ENCODE measurements at regions not wholly inside any gene's neighbourhood (a gene's known extent, or its start where the extent isn't known, plus 50 kb on each side); places are given as distances from the start of the nearest gene placed in this dataset.
A peak's percentile ranks its signal among the peaks of the same experiment; 100 is the strongest.
"Not testable (repeated sequence)": the region's sequence is repeated elsewhere in the genome, so short reads cannot be mapped to it uniquely, and the experiment has no call there.

DNA sequence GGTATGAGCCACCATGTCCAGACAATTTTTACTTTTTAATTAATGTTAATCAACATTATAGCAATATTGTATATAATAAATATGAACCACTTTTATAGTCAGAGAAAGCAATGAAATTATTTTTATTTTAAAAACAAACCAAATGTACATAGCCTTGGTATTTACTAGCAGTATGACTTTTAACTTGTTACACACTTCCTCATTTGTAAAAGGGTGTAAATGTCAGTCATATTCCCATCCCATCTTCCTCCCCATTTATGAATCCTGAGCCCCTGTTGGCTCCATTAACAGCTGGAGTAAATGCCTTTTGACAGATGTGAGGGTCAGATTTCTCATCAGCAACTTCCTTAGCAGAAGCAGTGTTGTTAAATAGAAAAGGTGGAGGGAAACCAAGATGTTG lies 179.6 kb upstream of the SPRY1 start:
- DNase-seq (ENCODE audit: low spot score): no peak

DNA sequence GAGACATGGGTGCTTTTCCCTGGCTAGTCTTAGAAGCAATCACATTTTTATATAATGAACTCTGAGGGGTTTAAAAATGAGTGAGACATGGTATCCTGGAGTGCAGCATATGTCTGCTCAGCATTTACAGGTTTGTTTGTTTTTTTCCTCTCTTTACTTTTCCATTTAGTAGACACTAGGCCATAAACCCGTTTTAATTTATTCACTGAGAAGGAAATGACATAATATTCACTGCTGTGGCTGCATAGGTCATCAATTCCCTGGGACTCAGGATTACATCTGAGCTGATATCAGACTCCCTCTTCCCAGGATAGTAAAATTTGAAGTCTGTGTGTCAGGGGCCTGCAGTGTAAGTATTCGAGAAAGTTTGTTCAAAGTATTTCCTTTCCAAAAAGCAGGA lies 178.9 kb upstream of the SPRY1 start:
- DNase-seq (ENCODE audit: low spot score): no peak

DNA sequence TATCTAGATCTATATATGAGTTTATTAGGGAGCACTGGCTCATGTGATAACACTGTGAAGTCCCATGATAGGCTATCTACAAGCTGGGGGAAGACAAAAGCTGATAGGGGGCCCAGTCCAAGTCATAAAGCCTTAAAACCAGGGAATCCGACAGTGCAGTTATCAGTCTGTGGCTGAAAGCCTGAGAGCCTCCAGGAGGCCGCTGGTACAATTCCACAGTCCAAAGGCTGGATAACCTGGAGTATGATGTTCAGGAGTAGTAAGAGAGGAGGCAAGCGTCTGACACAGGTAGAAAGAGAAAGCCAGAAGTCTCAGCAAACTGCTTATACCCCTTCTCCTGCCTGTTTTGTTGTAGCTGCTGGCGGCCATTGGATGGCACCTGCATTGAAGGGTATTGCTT lies 177.6 kb upstream of the SPRY1 start:
- no peak for DNase-seq (ENCODE audit: low spot score)

DNA sequence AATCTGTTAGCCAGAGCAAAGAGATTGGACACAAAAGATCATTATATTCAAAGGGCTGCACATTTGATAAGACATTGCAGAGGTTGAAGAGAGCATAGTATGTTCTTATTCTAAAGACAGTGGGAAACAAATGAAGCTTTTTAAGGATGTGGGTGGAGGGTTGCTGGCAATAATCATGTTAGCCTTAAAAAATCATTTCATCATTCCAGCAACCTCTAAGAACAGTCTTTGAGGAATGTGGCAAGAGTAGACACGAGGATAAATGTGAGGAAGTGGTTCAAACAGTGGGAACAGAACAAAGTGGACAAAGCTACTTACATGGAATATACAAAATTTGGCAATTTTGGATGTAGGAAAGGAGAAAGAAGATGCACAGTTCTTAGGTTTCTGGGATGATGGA lies 167.3 kb upstream of the SPRY1 start:
- no peak for DNase-seq (ENCODE audit: low spot score)

DNA sequence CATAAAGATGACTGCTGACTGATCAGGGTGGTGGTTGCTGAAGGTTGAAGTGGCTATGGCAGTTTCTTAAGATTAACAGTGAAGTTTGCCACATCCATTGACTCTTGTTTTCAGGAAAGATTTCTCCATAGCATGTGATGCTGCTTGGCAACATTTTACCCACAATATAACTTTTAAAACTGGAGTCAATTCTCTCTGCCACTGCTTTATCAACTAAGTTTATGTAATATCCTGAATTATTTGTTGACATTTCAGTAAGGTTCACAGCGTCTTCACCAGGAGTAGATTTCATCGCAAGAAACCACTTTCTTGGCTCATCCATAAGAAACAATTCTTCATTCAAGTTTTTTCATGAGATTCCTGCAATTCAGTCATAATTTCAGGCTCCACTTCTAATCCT lies 166.5 kb upstream of the SPRY1 start:
- no peak for DNase-seq (ENCODE audit: low spot score)

DNA sequence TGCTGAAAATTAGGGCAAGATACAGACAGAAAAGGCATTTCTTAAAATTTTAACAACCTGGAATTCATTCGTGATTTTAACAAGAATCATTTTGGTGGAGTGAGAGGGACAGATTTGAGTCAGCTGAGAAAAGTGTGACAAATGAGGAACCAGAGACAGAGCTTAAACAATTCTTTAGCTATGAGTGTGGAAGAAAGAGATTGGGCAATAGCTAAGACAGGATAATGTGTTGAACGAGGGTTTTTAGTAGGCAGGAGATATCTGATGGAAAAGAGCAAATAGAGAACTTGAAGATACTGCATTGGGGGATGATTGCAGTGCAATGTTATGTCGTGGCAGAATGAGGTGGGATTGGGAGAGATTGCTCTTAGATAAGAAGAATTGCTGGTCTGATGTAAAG lies 164.2 kb upstream of the SPRY1 start:
- no peak for DNase-seq (ENCODE audit: low spot score)

DNA sequence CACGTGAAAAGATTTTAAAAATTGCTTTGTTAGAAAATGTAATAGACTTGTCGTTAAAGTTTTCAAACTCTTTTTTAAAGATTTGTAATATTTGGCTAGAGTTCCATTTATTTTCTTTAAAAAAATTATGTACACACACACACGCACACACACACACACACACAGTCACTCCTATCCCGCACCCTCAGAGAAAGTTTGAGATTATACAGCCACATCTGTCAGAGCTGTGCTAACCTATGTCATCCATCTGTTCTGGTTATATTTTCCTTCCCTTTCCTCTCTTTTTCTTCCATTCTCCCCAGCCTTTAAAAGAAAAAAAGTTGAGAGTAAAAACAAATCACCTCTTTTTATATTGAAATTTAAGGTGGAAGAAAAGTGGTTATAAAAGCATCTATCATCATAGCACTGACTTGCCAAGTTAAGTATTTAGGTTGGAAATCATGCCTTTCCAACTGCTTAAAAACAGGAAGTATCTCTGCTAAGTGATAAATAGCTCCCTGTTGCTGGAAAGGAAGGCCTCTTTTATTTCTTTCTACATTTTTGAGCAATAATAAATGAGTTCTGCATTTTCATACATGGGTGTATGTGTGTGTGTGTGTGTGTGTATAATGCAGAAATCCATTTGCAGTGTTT lies 163.3 kb upstream of the SPRY1 start:
- no peak for DNase-seq (ENCODE audit: low spot score)

DNA sequence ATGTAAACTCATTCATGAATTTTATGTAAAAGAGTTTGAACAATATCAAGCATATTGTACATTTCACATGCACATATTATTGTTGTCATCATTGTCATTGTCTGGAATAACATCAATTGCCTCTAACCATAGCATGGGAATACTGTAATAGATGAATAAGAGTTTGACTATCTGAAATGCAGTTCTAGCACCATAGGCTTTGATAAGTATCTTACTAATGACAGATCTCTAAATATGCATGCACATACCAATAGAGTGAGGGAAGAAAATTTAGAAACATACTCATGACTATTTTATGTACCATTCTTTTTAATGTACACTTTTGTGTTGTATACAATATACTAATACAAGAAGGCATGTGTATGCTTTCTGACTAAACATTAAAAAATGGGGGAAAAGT lies 161.6 kb upstream of the SPRY1 start:
- DNase-seq (ENCODE audit: low spot score): no peak

DNA sequence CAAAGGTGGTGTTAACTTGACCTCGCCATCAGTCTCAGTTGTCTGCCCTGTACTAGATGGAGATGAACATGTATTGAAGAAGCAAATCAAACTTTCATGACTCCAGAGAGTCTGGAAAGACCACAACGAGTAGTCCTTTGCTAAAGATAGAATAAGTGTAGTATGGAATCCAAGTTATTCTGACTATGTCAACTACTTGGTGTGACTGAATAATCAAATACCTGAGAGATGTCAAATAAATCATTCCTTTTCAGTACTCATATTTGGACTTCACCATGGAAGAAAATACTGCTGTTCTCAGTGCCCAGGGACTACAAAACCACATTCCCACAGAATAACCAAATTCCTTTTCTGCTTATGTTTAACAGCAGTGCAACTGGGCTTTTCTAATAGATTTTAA lies 161.2 kb upstream of the SPRY1 start:
- DNase-seq (ENCODE audit: low spot score): no peak

DNA sequence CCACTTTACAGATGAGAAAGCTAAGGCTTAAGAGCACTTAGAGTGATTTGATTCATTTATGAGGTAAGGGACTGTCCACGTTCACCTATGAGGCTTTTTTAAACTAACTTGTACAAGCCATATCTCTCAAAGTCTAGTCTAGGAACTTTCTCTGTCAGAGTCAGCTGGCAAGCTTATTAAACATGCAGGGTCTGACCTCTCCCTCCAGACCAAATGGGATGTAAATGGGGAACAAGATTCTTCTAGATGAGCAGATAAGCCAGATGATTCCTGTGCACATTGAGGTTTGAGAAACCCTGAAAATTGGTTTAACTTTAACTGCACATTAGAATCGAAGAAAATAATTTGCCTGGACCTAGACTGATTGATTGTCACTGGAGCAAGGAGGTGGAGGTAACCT lies 160.0 kb upstream of the SPRY1 start:
- no peak for DNase-seq (ENCODE audit: low spot score)

DNA sequence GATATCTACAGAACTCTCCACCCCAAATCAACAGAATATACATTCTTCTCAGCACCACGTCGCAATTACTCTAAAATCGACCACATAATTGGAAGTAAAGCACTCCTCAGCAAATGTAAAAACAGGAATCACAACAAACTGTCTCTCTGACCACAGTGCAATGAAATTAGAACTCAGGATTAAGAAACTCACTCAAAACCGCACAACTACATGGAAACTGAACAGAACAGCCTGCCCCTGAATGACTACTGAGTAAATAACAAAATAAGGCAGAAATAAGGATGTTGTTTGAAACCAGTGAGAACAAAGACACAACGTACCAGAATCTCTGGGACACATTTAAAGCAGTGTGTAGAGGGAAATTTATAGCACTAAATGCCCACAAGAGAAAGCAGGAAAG lies 156.3 kb upstream of the SPRY1 start:
- not testable (repeated sequence) for DNase-seq (ENCODE audit: low spot score)

DNA sequence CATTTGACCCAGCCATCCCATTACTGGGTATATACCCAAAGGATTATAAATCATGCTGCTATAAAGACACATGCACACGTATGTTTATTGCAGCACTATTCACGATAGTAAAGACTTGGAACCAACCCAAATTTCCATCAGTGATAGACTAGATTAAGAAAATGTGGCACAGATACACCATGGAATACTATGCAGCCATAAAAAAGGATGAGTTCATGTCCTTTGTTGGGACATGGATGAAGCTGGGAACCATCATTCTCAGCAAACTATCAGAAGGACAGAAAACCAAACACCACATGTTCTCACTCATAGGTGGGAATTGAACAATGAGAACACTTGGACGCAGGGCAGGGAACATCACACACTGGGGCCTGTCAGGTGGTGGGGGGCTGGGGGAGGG lies 153.4 kb upstream of the SPRY1 start:
- DNase-seq (ENCODE audit: low spot score): not testable (repeated sequence)

DNA sequence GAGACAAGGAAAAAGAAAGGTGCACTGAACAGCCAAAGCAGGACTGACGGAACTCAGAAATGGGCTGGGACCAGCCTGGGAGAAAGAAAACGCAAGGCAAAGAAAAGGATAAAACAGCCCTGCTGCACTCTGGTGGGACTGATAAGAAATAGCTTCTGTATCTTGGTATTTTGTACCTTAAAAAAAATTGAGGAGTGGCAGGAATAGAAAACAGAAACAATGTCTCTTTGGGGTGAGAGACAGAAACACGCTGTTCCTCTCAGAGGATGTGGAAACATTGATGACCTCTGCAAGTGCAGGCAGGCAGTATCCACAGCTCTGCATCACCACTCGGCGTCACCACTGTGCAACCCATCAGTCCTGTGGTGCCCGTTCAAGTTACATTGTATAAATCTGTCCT lies 152.5 kb upstream of the SPRY1 start:
- DNase-seq (ENCODE audit: low spot score): no peak

DNA sequence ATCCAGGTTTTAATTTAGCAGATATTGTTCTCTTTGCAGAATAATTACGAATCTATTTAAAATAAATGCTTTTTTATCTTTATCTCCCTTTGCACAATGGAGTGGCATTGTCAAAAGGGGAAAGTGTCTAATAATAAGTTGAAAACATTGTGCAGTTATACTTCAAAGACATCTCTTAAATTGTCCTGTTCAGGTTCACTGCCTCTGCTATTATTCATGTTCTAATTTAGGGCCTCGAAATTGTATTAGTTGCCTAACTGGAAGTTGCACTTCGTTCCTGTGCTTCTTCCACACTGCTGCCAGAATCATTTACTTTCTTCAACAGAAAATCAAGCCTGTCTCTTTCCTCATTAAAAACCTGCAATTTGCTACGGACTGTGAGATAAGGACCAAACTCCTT lies 150.5 kb upstream of the SPRY1 start:
- DNase-seq (ENCODE audit: low spot score): peak; percentile 70

DNA sequence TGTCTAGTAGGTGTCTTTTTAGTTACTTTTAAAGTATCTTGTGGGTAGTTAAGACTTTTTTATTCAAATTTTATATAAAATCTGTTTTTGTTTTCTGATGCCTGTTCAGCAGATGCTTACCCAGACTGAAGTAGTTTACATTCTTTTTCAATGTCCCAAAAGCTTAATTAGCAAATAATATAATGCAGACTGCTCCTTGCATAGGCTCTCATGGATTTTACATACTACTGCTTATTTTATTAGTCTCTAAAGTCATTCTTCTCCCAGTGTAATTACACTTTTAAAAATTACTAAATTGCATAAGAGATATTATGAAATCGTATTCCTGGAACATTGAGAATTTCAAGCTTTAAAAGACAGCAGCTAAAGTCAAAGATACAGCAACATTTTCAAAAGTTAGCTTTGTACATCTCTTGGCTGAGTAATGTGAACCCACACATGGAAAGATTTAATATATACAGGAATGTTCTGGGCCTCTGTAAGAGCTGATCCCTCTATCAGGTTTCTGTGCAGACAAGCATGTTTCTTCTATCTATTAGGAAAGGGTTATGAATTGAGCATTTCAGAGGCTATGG lies 148.4 kb upstream of the SPRY1 start:
- DNase-seq (ENCODE audit: low spot score): peak; percentile 49

DNA sequence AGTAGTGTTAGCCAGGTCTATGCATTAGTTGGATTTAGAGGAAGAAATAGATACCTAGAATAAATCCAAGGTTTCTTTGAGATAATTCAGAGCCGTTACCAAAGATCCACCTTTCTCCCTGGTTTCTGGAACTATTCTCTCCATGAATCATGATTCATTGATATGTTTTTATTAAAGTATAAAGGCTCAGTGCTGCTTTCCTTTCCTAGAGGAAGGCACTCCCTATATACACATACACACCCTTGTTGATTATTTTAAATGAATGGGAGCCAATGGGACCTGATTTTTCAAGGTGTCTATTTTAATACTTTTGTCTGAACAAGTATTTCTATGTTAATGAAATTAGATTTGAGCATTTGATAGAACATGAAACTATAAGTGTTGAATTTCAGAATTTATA lies 146.8 kb upstream of the SPRY1 start:
- DNase-seq (ENCODE audit: low spot score): no peak

DNA sequence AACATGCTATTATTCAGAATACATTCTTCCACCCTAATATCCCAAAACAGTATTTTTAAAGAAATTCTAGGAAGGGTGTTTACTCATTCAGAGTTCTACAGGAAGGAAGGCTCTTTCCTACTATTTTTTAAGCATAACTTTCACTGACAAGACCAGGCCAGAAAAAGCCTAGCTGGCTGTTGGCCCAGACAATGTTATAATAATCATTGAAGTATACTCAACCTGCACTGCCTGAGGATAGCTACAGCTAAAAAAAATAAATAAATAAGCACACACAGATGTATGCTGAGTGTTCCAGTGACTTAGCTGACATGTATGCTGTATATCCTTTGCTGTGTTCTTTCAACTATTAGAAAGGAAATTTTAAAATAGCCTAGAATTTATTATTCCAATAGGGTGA lies 145.8 kb upstream of the SPRY1 start:
- DNase-seq (ENCODE audit: low spot score): no peak

DNA sequence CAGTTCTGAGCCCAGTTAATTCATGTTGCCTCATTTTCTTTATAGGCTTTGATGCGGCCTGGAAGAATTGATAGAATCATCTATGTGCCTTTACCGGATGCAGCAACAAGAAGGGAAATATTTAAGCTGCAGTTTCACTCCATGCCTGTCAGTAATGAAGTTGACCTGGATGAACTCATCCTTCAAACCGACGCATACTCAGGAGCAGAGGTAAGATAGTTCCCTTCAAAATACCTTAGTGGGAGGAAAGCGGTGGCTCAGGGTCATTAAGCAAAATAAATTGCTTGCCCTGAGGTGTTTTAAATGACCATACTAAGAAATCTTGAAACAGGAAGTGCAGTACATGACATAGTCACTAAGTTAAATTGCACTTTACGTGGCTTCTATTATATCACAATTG lies 140.6 kb upstream of the SPRY1 start:
- no peak for DNase-seq (ENCODE audit: low spot score)

DNA sequence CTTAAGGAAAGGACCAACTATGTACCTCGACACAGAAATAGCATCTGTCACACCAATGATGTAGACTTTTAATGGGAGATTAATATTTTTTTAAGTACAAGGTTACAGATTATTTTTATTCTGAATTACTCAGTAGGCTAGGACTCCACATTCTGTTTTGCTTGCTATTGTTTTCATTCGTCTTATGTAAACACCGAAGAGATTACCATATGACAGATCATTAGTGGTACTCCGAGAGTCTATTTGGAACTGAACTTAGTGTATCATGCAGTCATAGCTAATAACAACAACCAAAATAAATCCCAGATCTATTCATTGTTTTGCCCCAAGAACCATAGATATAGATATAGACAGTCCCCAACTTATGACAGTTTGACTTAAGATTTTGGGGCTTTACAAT lies 139.7 kb upstream of the SPRY1 start:
- no peak for DNase-seq (ENCODE audit: low spot score)

DNA sequence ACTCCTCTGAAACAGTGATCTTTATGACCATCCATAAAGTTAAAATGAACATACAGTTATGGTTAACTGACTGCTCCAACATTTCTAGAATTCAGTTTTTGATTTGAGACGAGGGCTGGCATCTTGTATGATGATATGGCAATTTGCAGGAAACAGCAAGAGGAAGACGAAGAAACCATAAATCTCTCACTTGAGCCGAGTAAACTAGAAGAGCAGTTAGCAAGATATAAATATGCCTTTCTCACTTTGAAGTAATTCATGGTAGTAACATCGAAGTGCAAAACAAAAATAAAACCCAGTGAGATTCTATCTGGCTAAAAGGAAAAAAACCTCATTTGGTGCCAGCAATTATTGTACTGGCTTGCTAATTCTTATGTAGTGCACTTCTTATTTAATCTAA lies 139.0 kb upstream of the SPRY1 start:
- DNase-seq (ENCODE audit: low spot score): no peak

DNA sequence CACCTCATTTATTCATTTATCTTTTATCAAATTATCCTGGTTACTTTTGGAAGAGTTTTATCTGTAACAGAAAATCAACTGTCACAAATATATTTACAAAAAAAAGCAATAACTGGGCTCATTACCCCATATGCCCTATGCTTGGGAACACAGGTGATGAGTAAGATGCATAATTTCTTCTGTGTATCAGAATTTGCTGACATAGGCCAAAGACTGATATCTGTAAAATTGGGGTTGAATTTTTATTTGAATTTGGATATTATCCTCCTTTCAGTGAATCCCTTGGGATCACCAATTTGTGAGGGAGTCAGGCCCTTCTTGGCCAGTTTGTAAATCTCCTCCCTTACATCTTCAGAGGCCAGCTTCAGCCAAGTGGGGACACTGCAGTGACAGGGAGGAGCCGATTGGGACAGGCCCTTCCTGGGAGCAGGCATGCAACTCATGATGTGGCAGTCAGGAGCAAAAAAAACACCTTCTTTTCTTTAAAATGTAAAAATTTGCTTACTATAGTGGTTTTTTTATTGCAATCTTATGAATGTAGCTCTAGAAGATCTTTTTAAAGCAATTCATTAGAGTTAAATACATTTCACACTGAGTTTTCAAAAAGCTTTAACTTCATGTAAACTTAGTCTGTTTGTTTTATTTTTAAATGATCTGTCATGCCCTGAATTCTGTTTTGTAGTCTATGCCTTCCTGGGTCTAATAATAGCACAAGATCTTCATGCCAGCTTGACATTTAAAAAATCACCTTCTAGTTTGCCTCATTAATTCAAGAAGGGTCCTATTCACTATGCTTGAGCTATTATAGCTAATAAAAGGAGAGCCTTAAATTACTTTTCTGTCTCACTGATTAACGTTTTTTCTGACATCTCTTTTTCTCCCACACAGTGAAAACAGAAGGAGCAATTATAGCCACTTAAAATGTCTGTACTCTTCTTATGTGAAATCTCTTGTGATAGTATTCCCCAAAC lies 136.6 kb upstream of the SPRY1 start:
- no peak for DNase-seq (ENCODE audit: low spot score)

DNA sequence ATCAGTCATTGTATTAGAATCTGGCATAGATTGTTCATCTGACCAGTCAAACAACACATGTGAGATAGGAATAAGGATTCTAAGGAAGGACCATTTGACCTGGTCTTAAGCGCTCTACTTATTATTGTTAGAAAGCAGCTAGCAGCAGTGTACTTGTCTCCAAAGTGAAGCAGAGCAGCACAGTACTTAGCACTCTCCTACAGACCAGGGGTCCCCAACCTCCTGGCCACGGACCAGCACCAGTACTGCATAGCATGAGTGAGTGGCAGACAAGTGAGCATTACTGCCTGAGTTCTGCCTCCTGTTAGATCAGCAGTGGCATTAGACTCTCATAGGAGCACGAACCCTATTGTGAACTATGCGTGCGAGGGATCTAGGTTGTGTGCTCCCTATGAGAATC lies 135.9 kb upstream of the SPRY1 start:
- DNase-seq (ENCODE audit: low spot score): no peak

DNA sequence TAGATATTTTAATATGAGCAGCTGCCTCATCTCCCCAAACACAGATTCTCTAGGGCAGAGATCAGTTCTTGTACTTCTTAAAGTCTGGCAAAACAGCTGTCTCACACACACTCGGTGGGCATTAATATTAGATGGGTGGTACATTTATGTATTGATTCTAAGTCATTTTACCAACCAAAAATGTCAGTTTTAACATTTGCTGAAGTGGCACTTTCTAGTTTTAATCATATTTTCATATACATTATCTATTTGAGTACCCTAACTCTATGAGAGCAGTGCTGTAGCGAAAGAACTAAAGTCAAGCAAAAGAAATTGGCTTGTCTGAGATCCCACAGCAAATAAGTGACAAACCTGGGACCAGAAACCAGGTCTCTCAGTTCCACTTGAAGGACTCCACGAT lies 134.5 kb upstream of the SPRY1 start:
- DNase-seq (ENCODE audit: low spot score): no peak

Data from SK-N-DZ (cell line).